Activated T-cell treated with anti-CD3 and anti-CD28 coated beads, Interleukin-2, amount 50 U/mL, for 48 hours (primary cell): ENCODE measurements at regions not wholly inside any gene's neighbourhood (a gene's known extent, or its start where the extent isn't known, plus 50 kb on each side); places are given as distances from the start of the nearest gene placed in this dataset.

Source experiments
- DNase-seq, 2 experiments: peaks; one replicate each; pipeline ENCODE4 v3.0.0-alpha.2; 2020

DNA sequence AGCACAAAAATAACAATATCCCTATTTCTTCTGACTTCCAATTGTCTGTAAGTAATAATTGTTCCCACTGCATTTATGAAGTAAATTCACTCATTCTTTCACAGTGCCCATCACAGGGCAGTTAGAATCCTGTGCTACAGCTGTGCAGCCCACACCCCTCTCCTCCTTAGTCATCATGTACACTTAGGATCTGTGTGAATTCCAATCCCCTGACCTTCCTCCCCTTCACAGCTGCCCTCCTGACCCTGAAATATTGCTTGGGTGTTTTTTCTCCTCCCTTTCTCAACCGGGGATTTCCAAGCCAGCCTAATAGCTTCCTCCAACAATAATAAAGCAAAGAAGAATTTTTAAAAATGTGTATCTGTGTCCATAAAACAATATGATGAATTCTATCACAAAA is 91.5 kb upstream of the BEND6 start:
- DNase-seq = no peak

DNA sequence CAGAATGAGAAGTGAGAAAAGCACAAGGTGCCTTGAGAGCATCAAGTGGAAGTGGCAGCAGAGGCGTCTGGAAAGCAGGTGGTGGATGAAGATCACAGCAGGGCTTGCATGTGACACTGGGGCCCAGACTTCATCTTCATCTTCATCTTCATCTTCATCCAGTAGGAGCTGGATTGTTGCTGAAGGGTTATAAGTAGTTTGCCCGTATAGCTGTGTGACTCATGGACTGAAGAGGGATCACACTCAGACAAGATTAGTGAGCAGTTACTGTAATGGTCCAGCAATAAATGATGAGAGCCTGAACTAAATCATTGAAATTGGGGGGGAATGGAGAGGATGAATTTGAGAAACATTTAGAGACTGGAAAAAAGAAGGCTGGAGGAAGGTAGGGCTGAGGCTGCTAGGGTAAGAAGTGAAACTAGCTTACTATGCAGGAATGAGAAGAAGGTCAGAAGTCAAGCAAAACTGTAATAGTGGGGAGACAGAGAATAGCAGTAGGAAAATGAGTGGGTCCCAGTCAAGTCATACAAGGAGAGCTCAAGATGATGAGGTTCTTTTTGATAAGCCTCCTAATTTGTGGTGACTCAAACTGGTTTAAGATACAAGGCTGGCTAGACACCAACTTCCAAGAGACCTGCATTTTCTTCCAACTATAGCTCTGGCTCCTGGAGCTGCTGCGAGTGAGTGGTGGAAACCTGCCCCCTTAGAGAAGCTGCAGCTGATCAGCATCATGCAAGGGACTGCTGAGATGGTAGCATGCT is 92.3 kb upstream of the BEND6 start:
- DNase-seq = no peak

DNA sequence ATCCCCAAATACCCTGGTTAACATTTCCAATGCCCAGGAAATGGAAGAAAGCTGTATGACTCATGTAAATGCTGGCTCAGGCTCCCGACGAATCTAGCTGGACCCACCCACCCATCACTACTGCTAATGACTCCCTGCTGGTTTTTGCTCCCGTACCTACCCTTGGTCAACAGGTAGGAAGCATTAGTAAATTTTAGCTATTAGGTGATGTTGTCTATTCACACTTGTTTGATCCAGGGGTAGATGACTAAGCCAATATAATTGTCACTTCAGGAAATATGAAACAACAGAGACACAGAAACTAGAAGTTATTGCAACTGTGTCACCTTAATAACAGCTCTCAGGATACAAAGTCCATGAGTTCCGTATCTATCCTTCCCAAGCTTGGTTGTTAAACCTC is 94.4 kb upstream of the BEND6 start:
- DNase-seq = no peak

DNA sequence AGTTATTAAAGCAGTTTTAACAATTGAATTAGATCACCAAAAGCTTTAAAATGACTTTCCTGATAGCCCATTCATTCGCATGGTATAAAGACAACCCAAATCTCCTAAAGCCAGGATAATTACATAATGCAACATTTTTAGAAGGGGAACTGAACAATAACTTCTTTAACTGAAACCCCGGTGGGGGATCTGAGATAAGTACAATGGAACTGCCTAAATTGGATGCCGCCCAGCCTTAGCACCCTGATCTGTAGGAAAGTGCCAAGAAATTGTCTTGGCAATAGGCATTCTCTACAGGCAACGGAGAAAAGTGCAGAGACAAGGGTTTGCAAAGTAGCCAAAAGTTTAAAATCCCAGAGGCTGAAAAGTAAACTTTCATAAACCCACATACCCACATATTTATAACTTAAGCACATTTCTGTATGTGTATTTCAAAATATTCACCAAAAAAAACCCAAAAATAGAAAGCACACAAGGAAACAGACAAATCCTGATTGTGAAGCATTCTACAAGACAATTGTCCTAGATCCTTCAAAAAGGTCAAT is 98.8 kb upstream of the BEND6 start:
- DNase-seq = no peak

DNA sequence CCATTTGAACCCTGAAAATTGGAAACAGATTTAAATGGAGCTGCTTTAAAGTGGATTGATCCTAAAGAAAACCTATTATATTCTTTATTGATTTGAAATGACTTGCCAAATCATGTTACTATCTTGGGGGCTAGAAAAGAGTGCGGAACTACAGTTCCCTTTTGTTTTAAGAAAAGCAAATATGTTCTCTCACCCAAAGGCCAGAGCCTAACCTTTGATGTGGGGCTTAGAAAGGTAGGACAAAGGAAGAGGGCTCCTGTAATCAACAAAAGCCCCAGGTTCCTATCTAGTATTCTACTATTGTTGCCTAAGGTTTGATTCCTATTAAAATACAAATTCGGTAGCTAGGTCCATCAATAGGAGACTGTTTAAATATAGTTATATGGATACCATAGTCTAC is 100.8 kb upstream of the BEND6 start:
- no peak for DNase-seq

DNA sequence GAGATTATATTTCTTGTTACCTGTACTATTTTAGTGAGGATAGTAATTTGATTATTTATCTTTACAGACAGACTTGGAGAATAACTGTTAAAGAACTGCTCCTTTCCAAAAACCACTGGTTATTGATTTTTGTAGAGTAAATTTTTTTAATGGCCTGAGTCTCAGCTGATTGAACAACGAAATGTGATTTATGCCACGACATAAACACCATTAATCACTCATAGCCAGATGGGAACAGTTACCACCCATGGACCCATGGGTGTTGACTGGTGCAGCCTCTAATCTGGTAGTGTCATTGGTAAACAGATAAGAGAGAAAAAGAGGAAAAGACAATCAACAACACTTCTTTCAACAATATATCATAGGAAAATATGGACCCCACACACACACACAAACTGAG is 101.4 kb upstream of the BEND6 start:
- no peak for DNase-seq

DNA sequence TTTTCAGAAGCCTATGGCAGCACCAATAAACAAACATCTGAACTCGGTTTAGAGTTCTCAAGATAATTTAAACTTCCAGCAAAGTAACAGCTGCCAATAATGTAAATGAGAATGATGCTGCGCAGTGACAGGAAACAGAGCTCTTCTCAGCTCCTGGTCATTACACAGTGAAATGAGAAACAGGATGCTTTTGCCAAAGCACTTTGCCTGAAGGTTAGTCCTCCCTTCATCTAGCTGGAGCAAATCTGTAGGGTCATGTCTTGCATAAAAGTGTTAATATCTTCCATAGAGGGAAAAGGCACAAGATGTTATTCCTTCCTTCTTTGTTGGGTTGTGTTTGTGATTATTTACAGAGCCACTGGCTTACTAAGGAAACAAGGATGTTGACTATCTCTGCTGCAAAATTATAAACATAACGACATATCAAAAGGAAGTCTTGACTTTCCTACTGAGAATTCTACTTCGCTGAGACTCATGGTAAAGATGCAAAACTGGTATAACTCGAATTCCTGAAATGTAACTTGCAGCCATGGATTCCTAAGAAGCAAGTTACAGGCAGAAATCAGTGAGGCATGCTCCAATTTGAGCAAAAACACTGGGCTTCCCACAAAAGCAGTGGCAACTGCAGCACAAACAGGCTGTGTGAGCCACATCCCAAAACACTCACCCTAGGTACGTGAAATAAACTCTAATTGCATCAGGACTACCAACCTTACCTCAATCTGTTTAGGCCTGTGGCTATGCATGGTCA is 102.5 kb upstream of the BEND6 start:
- no peak for DNase-seq

DNA sequence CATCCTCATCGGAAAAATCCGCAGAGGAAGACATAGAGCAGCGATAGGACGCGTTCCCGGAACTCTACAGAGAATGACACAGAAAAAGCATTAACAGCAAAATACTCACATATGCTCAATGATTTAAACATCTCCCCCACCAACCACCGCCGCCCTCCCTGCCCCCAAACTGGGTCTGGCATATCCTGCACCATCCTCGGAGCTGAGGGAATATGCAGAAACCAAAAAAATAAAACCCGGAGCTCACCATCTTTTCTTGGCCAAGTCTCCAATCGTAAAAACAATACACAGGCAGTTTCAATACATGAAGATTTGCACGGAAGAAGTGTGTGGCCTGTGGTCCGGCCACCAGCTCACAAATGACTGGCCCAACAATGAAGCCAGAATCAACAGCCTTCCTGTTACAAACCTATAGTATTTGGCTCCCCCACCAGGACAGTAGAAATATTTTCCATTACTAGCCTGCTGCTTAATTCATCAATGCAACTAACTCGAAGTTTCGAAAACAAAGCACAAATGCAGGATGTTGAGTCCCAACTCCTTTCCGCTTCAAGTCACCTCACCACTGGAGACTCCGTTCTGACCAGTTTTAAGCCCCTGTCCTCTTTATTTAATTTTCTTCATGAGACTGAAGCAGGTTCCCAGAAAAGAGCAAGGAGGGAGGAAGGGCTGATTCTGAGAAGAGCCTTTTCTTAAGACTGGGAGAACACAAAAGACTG is 103.2 kb upstream of the BEND6 start:
- peak; percentile 29 to 47 for DNase-seq

DNA sequence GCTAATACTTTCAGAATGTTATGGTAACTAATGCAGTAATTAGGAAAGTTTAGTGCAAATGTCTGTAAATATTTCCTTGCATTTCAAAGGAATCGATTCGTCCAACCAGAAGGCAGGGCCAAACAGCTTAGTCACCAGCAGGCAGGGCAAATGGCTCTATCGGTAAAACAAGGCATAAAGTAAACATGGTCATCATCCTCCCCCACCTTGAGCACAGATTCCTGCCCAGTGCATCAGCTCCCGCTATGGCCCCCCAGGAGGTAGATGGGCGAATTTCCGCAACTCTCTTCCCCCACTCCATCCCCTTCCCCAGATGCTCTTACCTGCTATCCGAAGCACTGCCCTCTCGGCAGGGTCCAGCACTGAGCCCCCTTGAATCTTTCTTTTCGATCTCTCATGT is 103.8 kb upstream of the BEND6 start:
- DNase-seq = no peak

DNA sequence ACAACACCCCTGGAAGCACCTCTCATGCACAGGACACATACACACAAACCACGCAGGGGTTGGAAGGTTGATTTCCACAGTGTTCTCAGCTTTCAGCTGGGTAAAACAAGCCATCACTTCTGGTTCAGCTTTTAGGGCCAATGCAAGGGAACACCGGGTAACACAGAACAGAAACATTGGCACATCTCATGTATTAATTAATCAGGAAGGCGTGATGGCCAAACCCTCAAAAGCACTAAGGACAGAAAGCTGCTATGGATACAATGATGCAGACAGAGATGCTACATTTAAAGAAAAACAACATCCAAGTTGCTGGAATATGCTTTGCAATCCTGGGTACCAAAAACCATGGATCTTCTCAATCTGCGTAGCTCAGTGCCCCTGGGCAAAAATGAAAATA is 104.3 kb upstream of the BEND6 start:
- DNase-seq = no peak

DNA sequence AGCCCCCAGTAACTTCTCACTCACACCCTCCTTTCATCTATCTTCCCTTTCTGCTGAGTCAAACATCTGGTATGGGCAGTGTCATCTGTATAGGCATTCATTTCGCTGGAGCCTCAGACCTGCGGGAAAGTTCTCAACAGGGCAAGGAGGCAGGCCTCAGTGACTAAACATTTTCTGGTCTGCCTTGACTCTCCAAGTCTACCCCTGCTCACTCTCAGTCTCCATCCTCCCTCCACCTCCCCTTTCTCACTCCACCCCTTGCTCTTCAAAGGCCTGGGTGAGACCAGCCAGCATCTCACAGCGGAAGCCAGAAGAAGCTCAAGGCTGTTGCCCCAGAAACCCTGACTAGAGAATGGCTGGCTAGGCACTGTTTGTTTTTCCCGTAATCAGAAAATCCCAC is 105.0 kb upstream of the BEND6 start:
- DNase-seq = no peak

DNA sequence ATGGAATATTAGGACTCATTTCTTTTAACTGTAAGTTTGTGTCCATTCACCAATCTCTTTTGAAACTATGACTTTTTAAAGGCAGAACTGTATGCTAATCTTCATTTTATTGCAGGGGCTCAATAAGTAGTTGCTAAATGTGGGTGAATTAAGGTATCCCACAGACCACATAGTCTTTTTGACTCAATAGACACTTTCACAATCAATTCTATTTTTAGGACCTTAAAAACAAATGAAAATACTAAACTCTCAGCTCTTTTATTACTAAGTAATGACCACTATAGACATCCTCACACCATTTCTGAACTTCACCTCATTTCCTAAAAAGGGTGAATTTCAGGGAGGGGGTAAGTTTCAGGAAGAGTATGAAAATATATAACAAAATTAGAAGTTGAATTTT is 106.8 kb upstream of the BEND6 start:
- no peak for DNase-seq

DNA sequence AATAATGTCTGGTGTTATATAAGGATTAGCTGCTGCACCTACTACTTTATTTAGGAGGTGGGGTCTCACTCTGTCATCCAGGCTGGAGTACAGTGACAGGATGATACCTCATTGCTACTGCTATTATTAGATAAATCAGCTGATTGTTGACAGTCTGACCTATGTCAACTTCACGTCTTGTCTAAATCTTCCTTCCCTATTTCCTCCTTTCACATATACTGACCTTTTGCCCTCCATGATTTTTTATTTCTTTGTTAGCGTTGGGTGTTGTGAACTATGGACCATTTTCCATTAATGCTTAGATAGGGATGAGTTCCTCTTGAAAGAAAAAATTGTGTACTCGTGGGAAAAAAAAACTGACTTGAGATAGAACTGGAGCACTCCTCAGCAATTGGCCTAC is 109.9 kb upstream of the BEND6 start:
- no peak for DNase-seq

DNA sequence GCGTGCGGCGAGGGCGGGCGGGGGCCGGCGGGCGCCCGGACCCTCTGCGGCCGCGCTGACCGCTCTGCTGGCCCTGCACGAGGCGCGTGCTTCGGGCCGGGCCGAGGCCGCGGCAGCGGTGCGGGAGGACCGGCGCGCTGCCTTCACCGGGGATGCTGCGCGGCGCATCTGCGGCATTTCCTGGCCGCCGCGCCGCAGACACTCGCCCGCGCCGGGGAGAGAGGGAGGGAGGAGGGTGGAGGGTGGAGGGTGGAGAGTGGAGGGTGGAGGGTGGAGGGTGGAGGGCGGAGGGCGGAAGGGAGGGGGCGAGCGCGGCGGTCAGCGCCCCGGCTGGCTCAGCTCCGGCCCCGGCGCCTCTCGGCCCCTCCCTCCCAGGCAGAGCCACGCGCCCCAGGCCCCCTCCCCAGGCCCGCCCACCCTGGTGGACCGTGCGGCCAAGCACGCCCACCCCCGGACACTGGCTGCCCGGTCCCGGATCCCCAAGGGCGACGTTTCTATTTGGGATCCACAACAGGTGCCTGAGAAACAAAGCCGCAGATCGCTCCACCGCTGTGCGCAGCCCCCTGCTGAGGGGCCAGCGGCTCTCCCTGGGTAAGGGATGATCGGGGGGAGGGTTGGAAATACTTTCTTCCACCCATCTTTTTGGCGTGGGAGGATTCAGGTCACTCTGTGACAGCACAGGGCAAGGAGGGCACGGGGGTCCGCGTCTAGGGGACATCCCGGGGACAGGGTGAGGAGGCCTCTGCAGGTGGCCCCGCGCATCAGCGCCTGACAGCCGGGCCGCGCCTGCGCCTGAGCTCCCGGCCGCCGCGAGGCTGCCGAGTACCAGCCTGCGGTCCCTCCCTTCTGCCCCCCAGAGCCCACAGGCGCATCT is 111.2 kb upstream of the BEND6 start:
- DNase-seq = peak; percentile 70 to 76

DNA sequence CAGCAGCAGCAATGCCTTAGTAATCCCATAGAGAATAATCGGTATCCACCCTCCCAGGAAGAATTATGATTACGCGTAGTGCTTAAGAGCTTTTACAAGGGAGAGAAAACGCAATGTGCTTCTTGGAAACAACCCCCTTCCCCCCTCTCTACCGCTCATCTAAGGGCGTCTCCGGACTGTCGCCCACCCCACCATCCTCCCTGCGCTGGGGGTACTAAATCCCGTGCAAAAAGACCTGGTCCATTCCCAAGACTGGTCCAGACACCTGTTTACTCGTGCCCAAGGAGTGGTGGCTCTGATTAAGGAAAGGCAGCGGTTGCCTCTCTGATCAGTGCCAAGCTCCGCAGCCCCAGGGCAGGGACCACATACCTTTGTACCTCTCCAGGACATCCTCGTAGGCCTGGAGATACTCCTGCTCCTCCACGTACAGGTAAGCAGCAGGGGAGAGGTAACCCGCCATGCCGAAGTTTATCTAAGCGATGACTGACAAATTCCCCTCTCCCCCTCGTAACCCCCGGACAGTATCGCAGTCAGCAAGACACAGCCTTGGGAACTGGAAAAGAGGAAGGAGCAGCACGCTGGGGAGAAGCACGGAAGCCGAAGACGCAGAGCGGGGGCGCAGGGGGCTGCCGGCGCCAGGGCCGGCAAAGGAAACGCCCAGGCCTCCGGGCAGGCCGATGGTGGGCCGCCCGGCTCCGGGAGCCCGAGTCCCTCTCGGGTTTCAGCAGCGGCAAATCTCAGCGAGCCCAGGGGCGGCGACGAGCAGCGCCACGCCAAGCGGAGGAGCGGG is 112.0 kb upstream of the BEND6 start:
- peak in 1 of 2 experiments; percentile 33 for DNase-seq

DNA sequence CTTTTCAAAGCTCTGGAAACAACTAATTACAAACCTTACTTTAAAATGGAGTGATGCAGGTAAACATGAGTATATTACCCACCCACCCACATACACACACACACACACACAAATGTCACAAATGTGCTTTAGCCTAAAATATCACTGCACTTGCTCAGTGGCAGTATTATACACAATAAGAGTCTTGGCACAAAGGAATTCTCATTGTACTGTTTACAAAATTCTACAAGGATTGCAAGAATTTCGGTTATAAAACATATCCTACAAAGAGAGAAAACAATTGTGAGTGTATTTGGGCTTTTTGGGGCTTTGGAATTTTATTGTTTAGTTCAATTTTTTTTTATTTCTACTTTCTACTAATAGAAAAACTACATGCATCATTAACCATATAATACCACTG is 113.2 kb upstream of the BEND6 start:
- DNase-seq = no peak

DNA sequence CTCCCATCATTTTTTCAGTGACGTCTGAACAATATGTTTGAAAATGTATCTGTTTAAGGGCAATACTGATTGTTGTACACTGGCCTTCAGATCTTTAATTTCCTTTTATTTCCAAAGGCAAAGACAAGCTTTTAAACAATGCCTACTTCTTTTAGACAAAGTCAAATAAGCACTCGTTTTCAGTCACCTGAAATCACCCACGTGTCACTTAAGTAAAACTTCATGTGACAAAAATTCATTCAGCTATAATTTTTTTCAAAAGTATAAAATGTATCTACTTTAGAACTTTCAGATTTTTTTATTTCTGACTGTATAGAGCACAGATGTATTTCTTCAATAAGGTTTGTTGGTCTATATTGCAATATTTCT is 113.5 kb upstream of the BEND6 start:
- no peak for DNase-seq

DNA sequence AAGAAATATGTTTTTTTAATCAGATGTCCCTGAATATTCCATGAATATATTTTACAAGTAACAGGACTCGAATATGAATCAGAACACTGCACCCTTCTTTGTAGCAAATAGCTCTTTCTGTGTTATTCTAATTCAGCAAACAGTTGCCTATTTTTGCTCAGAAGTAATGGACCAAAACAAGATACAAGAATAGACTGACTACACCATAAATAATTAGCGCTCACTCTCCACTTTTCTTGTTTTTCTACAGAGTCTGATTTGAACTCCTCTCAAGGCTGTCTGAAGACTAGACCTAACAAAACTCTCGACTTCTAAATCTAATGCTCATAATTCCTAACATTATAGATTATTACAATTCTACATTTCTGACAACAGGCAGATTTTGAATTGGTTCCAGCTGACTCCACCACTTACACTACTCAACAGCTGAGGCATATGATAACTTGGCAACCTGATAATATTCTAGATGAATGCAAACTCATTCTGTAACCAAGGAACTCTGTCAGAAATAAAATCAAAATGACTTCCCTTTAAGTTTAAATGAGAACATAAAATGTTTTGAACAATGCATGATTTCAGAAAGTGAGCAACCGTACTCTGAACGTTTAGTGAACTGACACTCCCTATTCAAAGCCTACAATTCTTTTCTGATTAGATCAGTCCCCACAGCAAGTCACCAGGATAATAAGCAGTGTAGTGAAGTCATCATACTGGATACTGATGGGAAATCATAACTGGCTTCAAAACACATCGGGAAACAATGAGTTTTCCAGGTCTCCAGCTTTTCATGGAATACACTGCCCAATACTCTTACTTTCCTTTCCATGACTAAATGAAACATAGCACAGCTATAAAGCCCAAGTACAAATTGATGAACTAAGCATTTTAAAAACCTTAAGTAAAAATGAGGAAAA is 114.2 kb upstream of the BEND6 start:
- no peak for DNase-seq

DNA sequence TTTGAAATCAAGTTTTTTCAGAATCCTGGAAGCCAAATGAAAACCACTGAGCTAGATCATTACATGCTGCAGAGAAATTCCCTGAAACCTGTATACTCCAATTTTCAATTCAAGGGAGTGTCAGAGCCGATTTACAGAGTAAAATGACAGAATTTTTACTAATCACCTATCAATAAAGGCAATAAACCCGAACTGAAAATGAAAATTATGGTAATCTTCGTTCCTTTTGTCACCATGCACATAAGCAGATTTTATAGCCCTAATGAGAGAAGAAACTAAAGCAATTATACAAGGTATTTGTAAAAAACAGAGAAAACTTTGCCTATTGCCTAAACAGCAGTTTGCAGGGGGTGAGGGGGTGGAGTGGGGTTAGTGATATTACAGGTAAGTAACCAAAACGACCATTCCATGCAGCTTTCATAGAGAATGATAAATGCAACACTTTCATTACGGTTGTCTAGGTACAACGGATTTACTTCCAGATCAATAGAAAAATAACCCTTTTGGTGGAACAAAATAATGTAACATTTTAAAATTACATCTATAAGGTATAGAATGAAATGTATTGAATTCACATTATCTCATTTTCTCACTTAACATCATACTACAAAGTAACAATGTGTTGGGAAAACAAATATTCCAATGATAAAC is 115.2 kb upstream of the BEND6 start:
- no peak for DNase-seq

DNA sequence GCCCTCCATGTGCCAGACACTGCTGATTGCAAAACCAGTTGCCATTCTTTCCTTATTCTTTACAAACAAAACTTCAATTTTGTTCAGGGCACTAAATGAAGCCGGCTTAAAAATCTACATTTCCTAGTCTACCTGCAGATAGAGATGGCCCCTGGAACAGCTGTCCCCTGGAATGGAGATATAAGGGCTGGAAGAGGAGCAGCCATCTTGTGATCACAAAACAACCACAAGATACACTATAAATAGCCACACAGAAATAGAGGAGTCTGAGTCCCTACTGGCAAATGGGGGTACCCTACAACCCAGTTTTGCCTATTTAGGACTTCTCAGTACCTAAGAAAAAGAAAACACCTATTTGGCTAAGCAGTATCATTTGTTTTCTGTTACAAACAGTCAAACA is 115.9 kb upstream of the BEND6 start:
- no peak for DNase-seq
